Hepatocyte (in vitro differentiated cells): ENCODE measurements at regions not wholly inside any gene's neighbourhood (a gene's known extent, or its start where the extent isn't known, plus 50 kb on each side); places are given as distances from the start of the nearest gene placed in this dataset.

ENCODE experiments used
- DNase-seq: peaks from one replicate; pipeline ENCODE4 v3.0.0-alpha.2; 2016; ENCODE audit warnings: low spot score
- H2AFZ ChIP-seq: fragments of 200-600 bp; sonication (generic); 2 replicates; pipeline ENCODE4 v1.6.0; 2016; ENCODE audit warnings: antibody characterized with exemption, mild to moderate bottlenecking
- H3K27ac ChIP-seq: fragments of 200-600 bp; sonication (generic); 2 replicates; pipeline ENCODE4 v1.5.1; 2016; ENCODE audit warnings: mild to moderate bottlenecking
- H3K27me3 ChIP-seq: fragments of 200-600 bp; sonication (generic); 2 replicates; pipeline ENCODE4 v1.6.1; 2016
- H3K36me3 ChIP-seq: fragments of 200-600 bp; sonication (generic); replicated peaks from 2 replicates; pipeline ENCODE4 v1.5.1; 2016; ENCODE audit warnings: low read depth; ENCODE audit not compliant: insufficient read depth
- H3K4me1 ChIP-seq: fragments of 200-600 bp; sonication (generic); 2 replicates; pipeline ENCODE4 v1.5.1; 2016; ENCODE audit warnings: mild to moderate bottlenecking, moderate library complexity; ENCODE audit not compliant: insufficient read depth
- H3K4me2 ChIP-seq: fragments of 200-600 bp; sonication (generic); 2 replicates; pipeline ENCODE4 v1.6.0; 2016
- H3K4me3 ChIP-seq: fragments of 200-600 bp; sonication (generic); 2 replicates; pipeline ENCODE4 v1.5.1; 2016; ENCODE audit warnings: mild to moderate bottlenecking
- H3K79me2 ChIP-seq: fragments of 200-600 bp; sonication (generic); 2 replicates; pipeline ENCODE4 v1.6.0; 2017; ENCODE audit warnings: mild to moderate bottlenecking
- H3K9me2 ChIP-seq: fragments of 200-600 bp; sonication (generic); replicated peaks from 2 replicates; pipeline ENCODE4 v1.6.0; 2017; ENCODE audit warnings: mild to moderate bottlenecking; ENCODE audit not compliant: insufficient read depth
- H3K9me3 ChIP-seq: fragments of 200-600 bp; sonication (generic); 2 replicates; pipeline ENCODE4 v1.5.1; 2016; ENCODE audit warnings: low read depth, mild to moderate bottlenecking
- H4K20me1 ChIP-seq: fragments of 200-600 bp; sonication (generic); 2 replicates; pipeline ENCODE4 v1.6.0; 2016; ENCODE audit warnings: mild to moderate bottlenecking; ENCODE audit not compliant: insufficient read depth, poor library complexity, severe bottlenecking
- EZH2 ChIP-seq: fragments of 200-600 bp; sonication (generic); IDR thresholded peaks from 2 replicates; pipeline ENCODE4 v1.6.1; 2016; ENCODE audit warnings: antibody characterized with exemption, mild to moderate bottlenecking, borderline replicate concordance
- EZH2phosphoT487 ChIP-seq: fragments of 200-600 bp; sonication (generic); IDR thresholded peaks from one replicate; pipeline ENCODE4 v1.6.1; 2018; ENCODE audit warnings: antibody characterized with exemption, mild to moderate bottlenecking, low read depth, moderate library complexity; ENCODE audit not compliant: unreplicated experiment, severe bottlenecking
- WGBS: methylation state at CpG from one replicate; pipeline ENCODE4 v1.1.6; 2016; ENCODE audit warnings: low lambda C conversion rate; ENCODE audit errors: missing lambda C conversion rate; 5-methylcytosine and 5-hydroxymethylcytosine counted together
- TF ChIP-seq, protein P1 (sequence below): fragments of 200-600 bp; sonication (generic); IDR thresholded peaks from 2 replicates; pipeline ENCODE4 v1.5.1; 2016; ENCODE audit warnings: antibody characterized with exemption, mild to moderate bottlenecking; ENCODE audit not compliant: poor library complexity

- H2AFZ ChIP-seq, result no peak overlapping the region
- no peak for DNase-seq
- TF ChIP-seq, protein P1, sequence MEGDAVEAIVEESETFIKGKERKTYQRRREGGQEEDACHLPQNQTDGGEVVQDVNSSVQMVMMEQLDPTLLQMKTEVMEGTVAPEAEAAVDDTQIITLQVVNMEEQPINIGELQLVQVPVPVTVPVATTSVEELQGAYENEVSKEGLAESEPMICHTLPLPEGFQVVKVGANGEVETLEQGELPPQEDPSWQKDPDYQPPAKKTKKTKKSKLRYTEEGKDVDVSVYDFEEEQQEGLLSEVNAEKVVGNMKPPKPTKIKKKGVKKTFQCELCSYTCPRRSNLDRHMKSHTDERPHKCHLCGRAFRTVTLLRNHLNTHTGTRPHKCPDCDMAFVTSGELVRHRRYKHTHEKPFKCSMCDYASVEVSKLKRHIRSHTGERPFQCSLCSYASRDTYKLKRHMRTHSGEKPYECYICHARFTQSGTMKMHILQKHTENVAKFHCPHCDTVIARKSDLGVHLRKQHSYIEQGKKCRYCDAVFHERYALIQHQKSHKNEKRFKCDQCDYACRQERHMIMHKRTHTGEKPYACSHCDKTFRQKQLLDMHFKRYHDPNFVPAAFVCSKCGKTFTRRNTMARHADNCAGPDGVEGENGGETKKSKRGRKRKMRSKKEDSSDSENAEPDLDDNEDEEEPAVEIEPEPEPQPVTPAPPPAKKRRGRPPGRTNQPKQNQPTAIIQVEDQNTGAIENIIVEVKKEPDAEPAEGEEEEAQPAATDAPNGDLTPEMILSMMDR, result no peak
- TF ChIP-seq EZH2phosphoT487 (no peak), EZH2 (no peak)
- no peaks in the 10 kb centered on the region for H4K20me1 ChIP-seq
- no peaks in the 10 kb centered on the region for H3K79me2 ChIP-seq
- H3K36me3 ChIP-seq, result no peaks in the 10 kb centered on the region
- 94% methylated on average over 2 of the region's 2 CpGs for WGBS
- no peaks in the 10 kb centered on the region for H3K9me2 ChIP-seq
- H3K4me2 ChIP-seq, result no peak overlapping the region
- H3K27me3 ChIP-seq, result no peaks in the 10 kb centered on the region
- H3K4me3 ChIP-seq, result no peak overlapping the region
- peaks cover 5% of the 10 kb centered on the region for H3K4me1 ChIP-seq
- no peak overlapping the region for H3K27ac ChIP-seq
- H3K9me3 ChIP-seq, result no peaks in the 10 kb centered on the region
Measured at GRCh38 chr1:81710857-81711256, 89.9 kb upstream of the ADGRL2 start.

DNA sequence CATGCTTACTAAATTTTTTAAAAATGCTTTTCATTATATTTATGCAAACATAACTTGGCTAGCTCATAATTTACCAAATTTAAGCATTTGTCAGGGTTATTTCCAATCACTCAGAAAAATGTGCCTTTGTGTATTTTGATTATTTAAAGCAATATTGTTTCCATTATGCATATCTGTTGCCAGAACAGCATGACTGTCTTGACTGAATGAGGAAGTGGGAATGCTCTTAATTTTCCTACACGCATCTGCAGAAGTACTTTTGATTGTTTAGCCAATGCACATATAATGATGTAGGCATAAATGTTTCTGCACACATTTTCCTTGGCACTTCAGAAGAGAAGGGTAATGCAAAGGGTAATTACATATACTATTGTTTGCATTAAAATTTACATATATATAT is 92.5 kb upstream of the ADGRL2 start:
- peaks cover 9% of the 10 kb centered on the region for H3K4me1 ChIP-seq
- no peaks in the 10 kb centered on the region for H3K36me3 ChIP-seq
- DNase-seq, result no peak
- no peaks in the 10 kb centered on the region for H3K27me3 ChIP-seq
- no peaks in the 10 kb centered on the region for H3K79me2 ChIP-seq
- H3K9me2 ChIP-seq, result no peaks in the 10 kb centered on the region
- no peak overlapping the region for H2AFZ ChIP-seq
- TF ChIP-seq EZH2 (no peak), EZH2phosphoT487 (no peak)
- TF ChIP-seq, protein P1, result no peak
- H4K20me1 ChIP-seq, result no peaks in the 10 kb centered on the region
- 93% methylated on average over 1 of the region's 1 CpG for WGBS
- H3K9me3 ChIP-seq, result no peaks in the 10 kb centered on the region
- no peak overlapping the region for H3K4me2 ChIP-seq
- no peak overlapping the region for H3K27ac ChIP-seq
- H3K4me3 ChIP-seq, result no peak overlapping the region

DNA sequence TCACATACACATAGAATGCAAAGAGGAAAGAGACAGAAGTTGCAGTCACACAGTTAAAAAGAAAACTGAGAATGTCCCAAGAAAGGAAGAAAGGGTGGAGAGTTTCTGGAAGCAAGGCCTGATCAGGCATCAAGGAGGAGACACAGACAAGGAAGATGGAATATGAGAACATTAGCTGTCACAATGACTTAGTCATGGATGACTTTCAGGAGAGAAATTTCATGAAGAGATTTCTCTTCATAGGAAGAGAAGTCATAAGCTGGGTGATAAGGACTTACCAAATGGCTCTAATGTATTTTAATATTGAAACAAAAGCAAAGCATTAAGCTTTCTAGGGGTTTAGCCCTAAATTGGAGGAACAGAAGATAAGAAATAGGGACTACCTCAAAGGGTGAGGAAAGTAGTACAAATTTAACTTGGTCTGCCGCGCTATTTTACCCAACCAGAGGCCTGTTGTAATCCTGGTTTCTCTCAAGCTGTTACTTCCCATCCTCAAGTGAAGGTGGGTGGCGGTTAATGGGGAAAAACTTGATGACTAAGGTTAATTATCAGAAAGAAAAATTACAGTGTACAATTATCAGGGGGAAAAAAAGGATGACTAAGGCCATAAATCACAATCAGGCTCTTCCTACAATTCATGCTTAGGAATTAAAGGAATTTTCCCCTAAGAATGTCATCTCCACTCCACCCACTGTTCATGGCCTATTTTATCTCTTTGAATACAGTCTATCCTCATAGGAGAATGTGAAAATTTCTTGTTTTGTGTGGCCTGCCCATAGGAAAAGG is 93.9 kb upstream of the ADGRL2 start:
- no peak for DNase-seq
- TF ChIP-seq EZH2 (no peak), EZH2phosphoT487 (no peak)
- TF ChIP-seq, protein P1, result no peak
- Histone ChIP-seq H3K4me2 (no peak overlapping the region), H4K20me1 (no peaks in the 10 kb centered on the region), H3K27me3 (no peaks in the 10 kb centered on the region), H3K4me3 (no peak overlapping the region), H3K27ac (peak overlapping the region; percentile 15), H3K9me2 (no peaks in the 10 kb centered on the region), H3K4me1 (peaks cover 9% of the 10 kb centered on the region), H2AFZ (no peak overlapping the region), H3K9me3 (no peaks in the 10 kb centered on the region), H3K79me2 (no peaks in the 10 kb centered on the region), H3K36me3 (no peaks in the 10 kb centered on the region)
- 76% methylated on average over 3 of the region's 3 CpGs for WGBS
